Esophagus muscularis mucosa (tissue), 4 donors: ENCODE measurements at regions not wholly inside any gene's neighbourhood (a gene's known extent, or its start where the extent isn't known, plus 50 kb on each side); places are given as distances from the start of the nearest gene placed in this dataset.
A peak's percentile ranks its signal among the peaks of the same experiment; 100 is the strongest.

Source experiments
- DNase-seq: peaks from one replicate; pipeline ENCODE4 v3.0.0-alpha.2; 2017; ENCODE audit errors: extremely low spot score
- H3K27ac ChIP-seq, 4 donors: fragments of 200-600 bp; sonication (generic); replicated peaks in 1 of 4; 1 replicate in 3 of 4; 2 replicates in 1 of 4; pipeline ENCODE4 v1.5.1; 2016 to 2019; ENCODE audit warnings: mild to moderate bottlenecking in 1 of 4
- H3K27me3 ChIP-seq, 4 donors: fragments of 200-600 bp; sonication (generic); one replicate each; pipeline versions ENCODE4 v1.5.1 to v1.6.0; 2016 to 2019
- H3K36me3 ChIP-seq, 4 donors: fragments of 200-600 bp; sonication (generic); one replicate each; pipeline ENCODE4 v1.5.1; 2016 to 2019
- H3K4me1 ChIP-seq, 4 donors: fragments of 200-600 bp; sonication (generic); one replicate each; pipeline ENCODE4 v1.5.1; 2016 to 2019
- H3K4me3 ChIP-seq, 4 donors: fragments of 200-600 bp; sonication (generic); 1 replicate in 2 of 4; 2 replicates in 2 of 4; pipeline ENCODE4 v1.5.1; 2016 to 2019; ENCODE audit warnings: mild to moderate bottlenecking in 4 of 4, moderate library complexity in 1 of 4
- H3K9me3 ChIP-seq, 4 donors: fragments of 200-600 bp; sonication (generic); 1 replicate in 3 of 4; 2 replicates in 1 of 4; pipeline ENCODE4 v1.5.1; 2016 to 2019
- CTCF ChIP-seq, 3 experiments: fragments of 200-600 bp in 2 of 3; fragments of 450-650 bp in 1 of 3; sonication (generic) in 2 of 3; IDR thresholded peaks; one replicate each; pipeline ENCODE4 v1.5.1; 2017 to 2019; ENCODE audit warnings: antibody characterized with exemption in 3 of 3, mild to moderate bottlenecking in 2 of 3, moderate library complexity in 1 of 3
- EP300 ChIP-seq: sonication (generic); formaldehyde crosslinking; IDR thresholded peaks from one replicate; pipeline ENCODE4 v1.6.1; 2017; ENCODE audit warnings: antibody characterized with exemption
- POLR2A ChIP-seq: fragments of 450-650 bp; IDR thresholded peaks from one replicate; pipeline ENCODE4 v1.6.1; 2017; ENCODE audit warnings: antibody characterized with exemption, moderate library complexity, mild to moderate bottlenecking, low read depth
- POLR2AphosphoS5 ChIP-seq, 2 donors: sonication (generic); formaldehyde crosslinking; IDR thresholded peaks; one replicate each; pipeline ENCODE4 v1.6.1; 2017; ENCODE audit warnings: antibody characterized with exemption in 2 of 2
- WGBS: methylation state at CpG from one replicate; pipeline ENCODE4 v1.1.5; 2018; 5-methylcytosine and 5-hydroxymethylcytosine counted together
- intact Hi-C: fragments of 100-400 bp; cut with DNase I; formaldehyde crosslinking; loops from one replicate; pipeline ENCODE4 v1.15.1; 2023
- small RNA-seq, 3 donors: library from RNA; depleted of rRNA; stranded (forward); fragments of <200 nt; gene quantifications; one replicate each; pipeline ENCODE3, GENCODE V24; 2016

DNA sequence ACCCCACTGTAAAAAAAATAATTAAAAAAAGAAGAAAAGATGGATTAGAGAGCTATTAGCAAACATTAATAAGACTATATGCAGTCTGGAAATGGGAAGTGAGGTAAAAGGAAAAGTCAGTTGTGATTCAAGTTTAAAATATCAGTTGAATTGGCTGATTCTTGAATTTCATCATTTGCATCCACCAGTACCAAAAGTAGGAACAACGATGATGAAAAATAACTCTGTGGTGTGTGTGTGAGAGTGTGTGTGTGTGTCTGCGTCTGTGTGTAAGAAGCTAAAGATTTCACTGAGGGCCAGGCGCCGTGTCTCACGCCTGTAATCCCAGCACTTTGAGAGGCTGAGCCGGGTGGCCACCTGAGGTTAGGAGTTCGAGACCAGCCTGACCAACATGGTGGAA, 56.0 kb upstream of the SLC4A7 start:
- no peaks in the 10 kb centered on the region for H3K9me3 ChIP-seq
- H3K36me3 ChIP-seq: no peaks in the 10 kb centered on the region
- TF ChIP-seq CTCF (IDR thresholded peaks at IDR 0.05) (no peak), POLR2A (no peak), EP300 (no peak), POLR2AphosphoS5 (IDR thresholded peaks at IDR 0.05) (no peak)
- intact Hi-C loops: no loop called here
- H3K4me3 ChIP-seq: no peak overlapping the region
- no peak for DNase-seq
- H3K4me1 ChIP-seq: peaks cover 0 to 21% (median 17%) of the 10 kb centered on the region in 4 donors
- H3K27me3 ChIP-seq: no peaks in the 10 kb centered on the region
- WGBS: 90% methylated on average over 7 of the region's 7 CpGs
- no peak overlapping the region for H3K27ac ChIP-seq

DNA sequence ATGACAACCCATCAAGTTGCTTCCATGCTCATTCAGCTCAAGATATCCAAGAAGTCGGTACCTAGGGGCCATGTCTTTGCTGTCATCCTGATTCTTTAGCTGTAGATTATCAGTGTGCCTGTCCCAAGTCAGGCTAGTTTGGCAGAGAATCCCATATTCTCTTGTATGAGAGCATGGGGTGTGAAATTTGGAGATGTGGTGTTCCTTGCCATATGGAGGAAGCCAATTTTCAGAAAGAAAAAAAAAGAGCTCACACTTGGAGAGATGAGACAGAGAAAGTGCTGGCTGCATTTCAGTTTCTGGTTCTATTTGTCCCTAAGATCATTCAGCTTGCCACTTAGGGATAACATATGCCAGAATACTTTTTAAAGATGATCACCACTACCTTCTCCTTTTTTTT, 52.3 kb upstream of the SLC4A7 start:
- no peak for DNase-seq
- TF ChIP-seq CTCF (IDR thresholded peaks at IDR 0.05): no peak
- TF ChIP-seq EP300: no peak
- no peak for TF ChIP-seq POLR2A
- TF ChIP-seq POLR2AphosphoS5 (IDR thresholded peaks at IDR 0.05): no peak
- Histone ChIP-seq H3K27ac (no peak overlapping the region), H3K4me3 (no peak overlapping the region), H3K27me3 (no peaks in the 10 kb centered on the region), H3K36me3 (no peaks in the 10 kb centered on the region), H3K4me1 (peaks cover 15 to 40% (median 34%) of the 10 kb centered on the region in 4 donors), H3K9me3 (no peaks in the 10 kb centered on the region)
- intact Hi-C loops: no loop called here
- WGBS: 84% methylated on average over 1 of the region's 1 CpG

- H3K4me3 ChIP-seq: no peak overlapping the region
- no peaks in the 10 kb centered on the region for H3K27me3 ChIP-seq
- WGBS: 92% methylated on average over 2 of the region's 2 CpGs
- no peaks in the 10 kb centered on the region for H3K36me3 ChIP-seq
- H3K27ac ChIP-seq: peak overlapping the region; percentile 49 to 71 (median 62)
- no peaks in the 10 kb centered on the region for H3K9me3 ChIP-seq
- peaks cover 15 to 40% (median 34%) of the 10 kb centered on the region in 4 donors for H3K4me1 ChIP-seq
- TF ChIP-seq EP300 (no peak), POLR2AphosphoS5 (IDR thresholded peaks at IDR 0.05) (no peak), POLR2A (no peak), CTCF (IDR thresholded peaks at IDR 0.05) (no peak)
- DNase-seq: no peak
- intact Hi-C loops: no loop called here
These were observed 51.7 kb upstream of the SLC4A7 start for GRCh38 chr3:27535809-27536392.

DNA sequence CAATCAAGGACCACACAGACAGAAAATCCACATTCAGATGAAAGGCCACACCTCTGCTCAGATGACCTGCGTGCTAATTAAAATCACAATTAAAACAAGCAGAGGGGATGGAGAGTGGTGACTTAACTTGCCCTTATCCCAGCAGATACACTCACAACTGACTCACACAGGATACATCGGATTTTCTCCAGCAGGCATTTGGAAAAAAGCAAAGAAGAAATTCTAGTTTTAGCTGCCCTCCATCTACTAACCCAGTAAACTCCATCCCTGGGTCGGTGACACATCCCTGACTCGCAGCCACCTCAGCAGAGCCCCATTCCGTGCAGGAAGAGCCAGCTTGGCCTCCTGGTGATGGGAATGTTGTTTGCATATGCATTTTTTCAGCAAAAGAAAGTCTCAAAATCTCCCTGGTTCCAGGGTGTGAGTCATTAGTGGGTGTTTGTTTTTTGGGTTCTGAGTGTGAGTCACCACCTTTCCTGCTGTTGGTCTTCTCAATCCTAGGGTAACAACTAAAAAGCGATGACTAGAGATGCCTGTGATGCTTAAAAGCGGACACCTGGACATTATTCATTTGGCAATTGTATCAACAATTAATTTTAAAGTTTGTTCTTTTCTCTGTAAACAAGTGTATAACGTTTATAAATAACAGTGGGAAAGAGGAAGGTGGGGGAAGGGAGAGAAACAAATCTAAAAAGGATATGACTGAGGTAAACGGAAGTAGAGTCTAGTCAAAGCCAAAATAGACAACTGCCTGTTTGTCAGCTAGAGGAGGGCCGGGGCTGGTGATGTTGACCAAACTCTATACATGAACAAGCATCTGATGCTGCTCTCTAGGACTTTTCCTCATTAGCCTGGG, 49.8 kb upstream of the SLC4A7 start:
- intact Hi-C loops: no loop called here
- DNase-seq: peak; percentile 94
- H3K27me3 ChIP-seq: no peaks in the 10 kb centered on the region
- peak overlapping the region in 1 of 4 donors; percentile 0 for H3K4me3 ChIP-seq
- peak in 2 of 3 experiments; percentile 20 to 48 for TF ChIP-seq CTCF (IDR thresholded peaks at IDR 0.05)
- no peak for TF ChIP-seq POLR2A
- peak; percentile 41 to 59 for TF ChIP-seq POLR2AphosphoS5 (IDR thresholded peaks at IDR 0.05)
- no peak for TF ChIP-seq EP300
- 27% methylated on average over 10 of the region's 10 CpGs for WGBS
- H3K36me3 ChIP-seq: no peaks in the 10 kb centered on the region
- H3K27ac ChIP-seq: peak overlapping the region; percentile 58 to 73 (median 68)
- peaks cover 15 to 40% (median 34%) of the 10 kb centered on the region in 4 donors for H3K4me1 ChIP-seq
- H3K9me3 ChIP-seq: no peaks in the 10 kb centered on the region

Small RNA genes in the stretch of these regions (small RNA-seq; reads per million reads assigned to genes)
- gene AC098614.2: 0 reads per million in 3 donors
- gene RF00019: 0 reads per million in 3 donors
